MCF 10A (cell line): ENCODE measurements at regions not wholly inside any gene's neighbourhood (a gene's known extent, or its start where the extent isn't known, plus 50 kb on each side); places are given as distances from the start of the nearest gene placed in this dataset.
"Not testable (repeated sequence)": the region's sequence is repeated elsewhere in the genome, so short reads cannot be mapped to it uniquely, and the experiment has no call there.

Experiments
- BruUV-seq: library from RNA; stranded (reverse); fragments of 400-500 nt; replicated peaks from 2 replicates; lab custom pipeline; 2021; lab: Mats Ljungman, UMichigan
- CTCF ChIA-PET: fragments of 300-600 bp; sonication (Branson Sonifier 250); formaldehyde crosslinking; extraction: SDS; loops from one replicate; lab custom pipeline; 2021; ENCODE audit warnings: antibody characterized with exemption, inconsistent platforms; lab: Yijun Ruan, JAX
- POLR2A ChIA-PET: fragments of 300-600, 350-650 bp; sonication (Branson Sonifier 250); formaldehyde crosslinking; extraction: SDS; loops from one replicate; lab custom pipeline; 2020; ENCODE audit warnings: antibody characterized with exemption, inconsistent platforms; lab: Yijun Ruan, JAX
- DNase-seq: peaks from one replicate; pipeline ENCODE4 v3.0.0-alpha.2; 2018; ENCODE audit not compliant: unreplicated experiment
- H3K27ac Mint-ChIP-seq: one replicate; pipeline ENCODE4 v1.8.0; 2022; ENCODE audit warnings: mild to moderate bottlenecking, low read depth, mixed read lengths; ENCODE audit not compliant: unreplicated experiment
- H3K27me3 Mint-ChIP-seq: one replicate; pipeline ENCODE4 v1.8.0; 2022; ENCODE audit warnings: mixed read lengths; ENCODE audit not compliant: insufficient read depth, unreplicated experiment
- H3K36me3 Mint-ChIP-seq: one replicate; pipeline ENCODE4 v1.8.0; 2022; ENCODE audit warnings: mild to moderate bottlenecking, moderate library complexity, mixed read lengths; ENCODE audit not compliant: insufficient read depth, unreplicated experiment
- H3K4me1 Mint-ChIP-seq: one replicate; pipeline ENCODE4 v1.8.0; 2022; ENCODE audit warnings: mixed read lengths; ENCODE audit not compliant: insufficient read depth, unreplicated experiment
- H3K4me3 Mint-ChIP-seq: one replicate; pipeline ENCODE4 v1.8.0; 2022; ENCODE audit warnings: mild to moderate bottlenecking, moderate library complexity, mixed read lengths; ENCODE audit not compliant: unreplicated experiment
- H3K9me3 Mint-ChIP-seq: one replicate; pipeline ENCODE4 v1.8.0; 2022; ENCODE audit warnings: mixed read lengths; ENCODE audit not compliant: unreplicated experiment
- CTCF ChIP-seq: fragments of 200-600 bp; IDR thresholded peaks from one replicate; pipeline ENCODE4 v1.8.0; 2022; ENCODE audit warnings: antibody characterized with exemption, mild to moderate bottlenecking; ENCODE audit not compliant: unreplicated experiment
- intact Hi-C: fragments of 100-400 bp; cut with micrococcal nuclease; formaldehyde crosslinking; loops from 2 replicates; pipeline ENCODE4 v1.14.1; 2022

GRCh38 chr4:106796876-106797275 lies 239.2 kb downstream of the DKK2 start:
- no peak for TF ChIP-seq CTCF
- BruUV-seq, result no TSS peak
- no peak overlapping the region for H3K4me3 Mint-ChIP-seq
- no peaks in the 10 kb centered on the region for H3K4me1 Mint-ChIP-seq
- no peak for DNase-seq
- ChIA-PET POLR2A (no interaction called here), CTCF (no interaction called here)
- H3K9me3 Mint-ChIP-seq, result no peaks in the 10 kb centered on the region
- H3K36me3 Mint-ChIP-seq, result no peaks in the 10 kb centered on the region
- intact Hi-C loops, result no loop called here
- H3K27me3 Mint-ChIP-seq, result no peaks in the 10 kb centered on the region
- H3K27ac Mint-ChIP-seq, result no peak overlapping the region

GRCh38 chr4:106795326-106795725 lies 240.8 kb downstream of the DKK2 start:
- H3K27me3 Mint-ChIP-seq, result no peaks in the 10 kb centered on the region
- no peaks in the 10 kb centered on the region for H3K36me3 Mint-ChIP-seq
- intact Hi-C loops, result no loop called here
- H3K4me1 Mint-ChIP-seq, result no peaks in the 10 kb centered on the region
- H3K4me3 Mint-ChIP-seq, result no peak overlapping the region
- no TSS peak for BruUV-seq
- POLR2A ChIA-PET, result no interaction called here
- no peak overlapping the region for H3K27ac Mint-ChIP-seq
- TF ChIP-seq CTCF, result no peak
- no peaks in the 10 kb centered on the region for H3K9me3 Mint-ChIP-seq
- CTCF ChIA-PET, result no interaction called here
- no peak for DNase-seq

- Mint-ChIP-seq H3K4me1 (no peaks in the 10 kb centered on the region), H3K27me3 (no peaks in the 10 kb centered on the region), H3K4me3 (no peak overlapping the region), H3K36me3 (no peaks in the 10 kb centered on the region), H3K27ac (no peak overlapping the region), H3K9me3 (no peaks in the 10 kb centered on the region)
- intact Hi-C loops, result no loop called here
- CTCF ChIA-PET, result no interaction called here
- POLR2A ChIA-PET, result no interaction called here
- no peak for DNase-seq
- BruUV-seq, result no TSS peak
- TF ChIP-seq CTCF, result no peak
These were observed 242.2 kb downstream of the DKK2 start for GRCh38 chr4:106793933-106794332.

GRCh38 chr4:106775636-106776035 lies 260.5 kb downstream of the DKK2 start:
- ChIA-PET CTCF (no interaction called here), POLR2A (no interaction called here)
- Mint-ChIP-seq H3K4me3 (no peak overlapping the region), H3K36me3 (no peaks in the 10 kb centered on the region), H3K4me1 (no peaks in the 10 kb centered on the region), H3K9me3 (no peaks in the 10 kb centered on the region), H3K27ac (no peak overlapping the region), H3K27me3 (no peaks in the 10 kb centered on the region)
- DNase-seq, result peak; percentile 4
- no TSS peak for BruUV-seq
- no peak for TF ChIP-seq CTCF
- intact Hi-C loops, result no loop called here

- H3K9me3 Mint-ChIP-seq, DNase-seq, H3K27ac Mint-ChIP-seq, H3K27me3 Mint-ChIP-seq, H3K4me3 Mint-ChIP-seq, POLR2A ChIA-PET, H3K36me3 Mint-ChIP-seq, CTCF ChIA-PET, H3K4me1 Mint-ChIP-seq, intact Hi-C loops, BruUV-seq: not testable (repeated sequence)
These were observed 262.1 kb downstream of the DKK2 start for GRCh38 chr4:106774055-106774454.
